Sigmoid colon (tissue), 4 donors: ENCODE measurements at regions not wholly inside any gene's neighbourhood (a gene's known extent, or its start where the extent isn't known, plus 50 kb on each side); places are given as distances from the start of the nearest gene placed in this dataset.

ENCODE experiments used
- POLR2A ChIP-seq, 2 donors: fragments of 450-650 bp; IDR thresholded peaks; one replicate each; pipeline ENCODE4 v1.6.1; 2016; ENCODE audit warnings: antibody characterized with exemption in 2 of 2, mild to moderate bottlenecking in 2 of 2, moderate library complexity in 2 of 2
- POLR2AphosphoS5 ChIP-seq, 4 donors: sonication (generic); formaldehyde crosslinking; IDR thresholded peaks; one replicate each; pipeline ENCODE4 v1.6.1; 2017; ENCODE audit warnings: antibody characterized with exemption in 4 of 4
- TF ChIP-seq, protein P1 (sequence below), 4 experiments: fragments of 450-650 bp in 3 of 4; fragments of 200-600 bp in 1 of 4; IDR thresholded peaks; one replicate each; pipeline ENCODE4 v1.5.1; 2016 to 2019; ENCODE audit warnings: antibody characterized with exemption in 4 of 4, mild to moderate bottlenecking in 3 of 4, moderate library complexity in 2 of 4

DNA sequence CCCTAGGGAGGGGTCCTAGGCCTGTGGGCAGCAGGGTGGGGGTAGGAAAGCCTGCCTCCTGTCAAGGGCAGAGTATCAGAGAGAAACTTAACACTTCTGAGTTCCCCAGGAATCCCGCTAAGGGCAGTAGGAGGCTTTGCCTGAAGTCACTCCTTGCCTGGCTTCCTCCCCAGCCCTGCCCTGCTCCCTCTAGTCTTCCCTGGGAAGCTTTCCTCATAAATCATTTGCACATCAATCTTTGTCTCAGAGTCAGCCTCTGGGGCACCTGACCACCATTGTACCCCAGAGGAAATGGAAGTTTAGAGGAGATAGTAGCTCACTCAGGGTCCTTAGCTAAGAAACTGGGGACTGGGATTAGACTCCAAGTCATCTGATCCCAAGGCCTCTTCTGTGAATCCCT lies 129.4 kb upstream of the TLE3 start:
- TF ChIP-seq, protein P1, sequence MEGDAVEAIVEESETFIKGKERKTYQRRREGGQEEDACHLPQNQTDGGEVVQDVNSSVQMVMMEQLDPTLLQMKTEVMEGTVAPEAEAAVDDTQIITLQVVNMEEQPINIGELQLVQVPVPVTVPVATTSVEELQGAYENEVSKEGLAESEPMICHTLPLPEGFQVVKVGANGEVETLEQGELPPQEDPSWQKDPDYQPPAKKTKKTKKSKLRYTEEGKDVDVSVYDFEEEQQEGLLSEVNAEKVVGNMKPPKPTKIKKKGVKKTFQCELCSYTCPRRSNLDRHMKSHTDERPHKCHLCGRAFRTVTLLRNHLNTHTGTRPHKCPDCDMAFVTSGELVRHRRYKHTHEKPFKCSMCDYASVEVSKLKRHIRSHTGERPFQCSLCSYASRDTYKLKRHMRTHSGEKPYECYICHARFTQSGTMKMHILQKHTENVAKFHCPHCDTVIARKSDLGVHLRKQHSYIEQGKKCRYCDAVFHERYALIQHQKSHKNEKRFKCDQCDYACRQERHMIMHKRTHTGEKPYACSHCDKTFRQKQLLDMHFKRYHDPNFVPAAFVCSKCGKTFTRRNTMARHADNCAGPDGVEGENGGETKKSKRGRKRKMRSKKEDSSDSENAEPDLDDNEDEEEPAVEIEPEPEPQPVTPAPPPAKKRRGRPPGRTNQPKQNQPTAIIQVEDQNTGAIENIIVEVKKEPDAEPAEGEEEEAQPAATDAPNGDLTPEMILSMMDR (IDR thresholded peaks at IDR 0.05) = no peak
- TF ChIP-seq POLR2A (IDR thresholded peaks at IDR 0.05) (no peak), POLR2AphosphoS5 (IDR thresholded peaks at IDR 0.05) (no peak)
